H1 (cell line): ENCODE measurements at regions not wholly inside any gene's neighbourhood (a gene's known extent, or its start where the extent isn't known, plus 50 kb on each side); places are given as distances from the start of the nearest gene placed in this dataset.

Source experiments
- CTCF ChIA-PET: fragments of 300-600 bp; sonication (Branson Sonifier 250); formaldehyde crosslinking; loops from one replicate; lab custom pipeline; 2021; ENCODE audit not compliant: partially characterized antibody; lab: Charles Lee
- POLR2A ChIA-PET: fragments of 300-600 bp; sonication (Branson Sonifier 250); formaldehyde crosslinking; loops from one replicate; lab custom pipeline; 2021; ENCODE audit warnings: inconsistent platforms; ENCODE audit not compliant: partially characterized antibody; lab: Charles Lee
- DNase-seq, 2 experiments: peaks; one replicate each; pipeline versions ENCODE4 v3.0.0 to v3.0.0-alpha.2; 2010 to 2022; ENCODE audit warnings: low spot score in 2 of 2, low read depth in 1 of 2, mixed read lengths in 1 of 2
- FAIRE-seq: peaks from 2 replicates; lab custom pipeline; 2011; peaks lifted over from hg19 to GRCh38; lab: Jason Lieb, UNC
- H2AFZ ChIP-seq: 2 replicates; pipeline ENCODE4 v1.8.1; 2012; ENCODE audit warnings: low read length, inconsistent platforms
- H2AK5ac ChIP-seq: 2 replicates; pipeline ENCODE4 v1.6.1; 2013; ENCODE audit warnings: low read depth, low read length
- H2BK120ac ChIP-seq: replicated peaks from 2 replicates; pipeline ENCODE3; 2013; ENCODE audit warnings: low read depth, low read length, inconsistent platforms
- H2BK12ac ChIP-seq: 2 replicates; pipeline ENCODE4 v1.6.1; 2013; ENCODE audit warnings: low read depth, low read length
- H2BK15ac ChIP-seq: 2 replicates; pipeline ENCODE4 v1.6.1; 2013; ENCODE audit warnings: low read length
- H2BK20ac ChIP-seq: 2 replicates; pipeline ENCODE4 v1.6.1; 2013; ENCODE audit warnings: low read length
- H2BK5ac ChIP-seq: 2 replicates; pipeline ENCODE4 v1.6.1; 2013; ENCODE audit warnings: low read depth, low read length
- H3K14ac ChIP-seq: 2 replicates; pipeline ENCODE4 v1.6.1; 2013; ENCODE audit warnings: inconsistent platforms; ENCODE audit not compliant: insufficient read length
- H3K18ac ChIP-seq: 2 replicates; pipeline ENCODE4 v1.6.1; 2013; ENCODE audit warnings: low read length; ENCODE audit errors: extremely low read depth
- H3K23ac ChIP-seq: 2 replicates; pipeline ENCODE4 v1.6.1; 2013; ENCODE audit warnings: inconsistent platforms; ENCODE audit not compliant: insufficient read length
- H3K23me2 ChIP-seq: 2 replicates; pipeline ENCODE4 v1.6.1; 2013; ENCODE audit warnings: low read depth, low read length
- H3K27ac ChIP-seq: 2 replicates; pipeline ENCODE4 v1.6.1; 2011; ENCODE audit warnings: low read depth, low read length, inconsistent platforms
- H3K27me3 ChIP-seq, 4 experiments: replicated peaks in 1 of 4; 1 replicate in 1 of 4; 2 replicates in 3 of 4; pipeline versions ENCODE4 v1.6.1 to v1.8.1; 2011 to 2013; ENCODE audit warnings: low read length in 3 of 4, mild to moderate bottlenecking in 3 of 4, inconsistent platforms in 2 of 4, mixed read lengths in 2 of 4, moderate library complexity in 1 of 4; ENCODE audit not compliant: control insufficient read depth in 3 of 4, insufficient read depth in 3 of 4; ENCODE audit errors: extremely low read depth in 1 of 4
- H3K36me3 ChIP-seq, 4 experiments: 2 replicates each; pipeline versions ENCODE4 v1.6.1 to v1.8.1; 2011 to 2013; ENCODE audit warnings: mild to moderate bottlenecking in 4 of 4, low read length in 3 of 4, moderate library complexity in 2 of 4, control low read depth in 1 of 4, inconsistent platforms in 1 of 4; ENCODE audit not compliant: insufficient read depth in 4 of 4, control insufficient read depth in 2 of 4
- H3K4ac ChIP-seq: replicated peaks from 2 replicates; pipeline ENCODE3; 2013; ENCODE audit warnings: low read length, low read depth, mixed read lengths, inconsistent platforms; ENCODE audit not compliant: insufficient read length
- H3K4me1 ChIP-seq, 4 experiments: replicated peaks in 1 of 4; 1 replicate in 1 of 4; 2 replicates in 3 of 4; pipeline versions ENCODE4 v1.6.1 to v1.8.1; 2011 to 2013; ENCODE audit warnings: low read length in 3 of 4, inconsistent platforms in 2 of 4, mixed read lengths in 1 of 4; ENCODE audit not compliant: insufficient read depth in 4 of 4, control insufficient read depth in 3 of 4
- H3K4me2 ChIP-seq, 2 experiments: 2 replicates each; pipeline versions ENCODE4 v1.6.1 to v1.8.1; 2011 to 2013; ENCODE audit warnings: low read depth in 2 of 2, low read length in 2 of 2, control low read depth in 1 of 2, inconsistent platforms in 1 of 2, mild to moderate bottlenecking in 1 of 2; ENCODE audit not compliant: insufficient read depth in 1 of 2
- H3K4me3 ChIP-seq, 4 experiments: fragments of 200-600, 300-600 bp in 1 of 4; sonication (generic), shearing (Covaris generic), sonication (Bioruptor Twin) in 1 of 4; 2 replicates each; pipeline versions ENCODE4 v1.5.1 to v1.8.1; 2011 to 2016; ENCODE audit warnings: low read length in 4 of 4, low read depth in 3 of 4, control low read depth in 2 of 4, inconsistent platforms in 2 of 4, mild to moderate bottlenecking in 2 of 4, mixed read lengths in 1 of 4, moderate library complexity in 1 of 4; ENCODE audit not compliant: insufficient read depth in 2 of 4; ENCODE audit errors: extremely low read depth in 1 of 4
- H3K56ac ChIP-seq: replicated peaks from 2 replicates; pipeline ENCODE3; 2013; ENCODE audit warnings: low read depth, mild to moderate bottlenecking, mixed read lengths, low read length, inconsistent platforms; ENCODE audit not compliant: insufficient read length
- H3K79me1 ChIP-seq: 2 replicates; pipeline ENCODE4 v1.6.1; 2013; ENCODE audit warnings: low read depth, low read length, control low read depth
- H3K79me2 ChIP-seq, 2 experiments: 2 replicates each; pipeline versions ENCODE4 v1.6.1 to v1.8.1; 2012 to 2013; ENCODE audit warnings: low read length in 2 of 2, mild to moderate bottlenecking in 2 of 2, inconsistent platforms in 1 of 2; ENCODE audit not compliant: insufficient read depth in 2 of 2, control insufficient read depth in 1 of 2
- H3K9ac ChIP-seq, 4 experiments: replicated peaks in 1 of 4; 1 replicate in 1 of 4; 2 replicates in 3 of 4; pipeline versions ENCODE4 v1.6.1 to v1.8.1; 2011 to 2013; ENCODE audit warnings: low read depth in 3 of 4, low read length in 3 of 4, control low read depth in 2 of 4, mild to moderate bottlenecking in 2 of 4, moderate library complexity in 2 of 4, inconsistent platforms in 1 of 4; ENCODE audit errors: extremely low read depth in 1 of 4
- H3K9me3 ChIP-seq, 2 experiments: 2 replicates each; pipeline versions ENCODE4 v1.6.1 to v1.8.1; 2012 to 2013; ENCODE audit warnings: mild to moderate bottlenecking in 2 of 2, moderate library complexity in 2 of 2, control low read depth in 1 of 2, inconsistent platforms in 1 of 2, low read depth in 1 of 2, low read length in 1 of 2, mixed read lengths in 1 of 2; ENCODE audit not compliant: insufficient read depth in 2 of 2
- H4K20me1 ChIP-seq, 2 experiments: replicated peaks in 1 of 2; 2 replicates each; pipeline versions ENCODE3 to v1.8.1; 2011 to 2013; ENCODE audit warnings: inconsistent platforms in 2 of 2, low read length in 2 of 2, mild to moderate bottlenecking in 1 of 2; ENCODE audit not compliant: insufficient read depth in 2 of 2, control insufficient read depth in 1 of 2
- H4K5ac ChIP-seq: 2 replicates; pipeline ENCODE4 v1.6.1; 2013; ENCODE audit warnings: low read length, low read depth, mixed read lengths, inconsistent platforms; ENCODE audit not compliant: insufficient read length
- H4K8ac ChIP-seq: 2 replicates; pipeline ENCODE4 v1.8.0; 2013; ENCODE audit warnings: mild to moderate bottlenecking, moderate library complexity, low read length, inconsistent platforms; ENCODE audit not compliant: insufficient read depth; ENCODE audit errors: extremely low read depth
- H4K91ac ChIP-seq: replicated peaks from 2 replicates; pipeline ENCODE3; 2013; ENCODE audit warnings: low read length, mixed read lengths, inconsistent platforms; ENCODE audit not compliant: insufficient read length
- RFX5 ChIP-seq: IDR thresholded peaks from 2 replicates; pipeline ENCODE4 v1.6.1; 2011; ENCODE audit warnings: low read depth, low read length, improper control_type of control experiment, borderline replicate concordance
- WGBS, 2 experiments: shearing (Covaris generic) in 1 of 2; methylation state at CpG; one replicate each; pipeline versions ENCODE4 v1.1.6 to v1.1.7; 2013 to 2015; ENCODE audit warnings: low lambda C conversion rate in 2 of 2, mixed read lengths in 2 of 2, inconsistent platforms in 1 of 2, low coverage in 1 of 2, missing lambda C conversion rate in 1 of 2; ENCODE audit not compliant: insufficient replicate concordance in 2 of 2, insufficient coverage in 1 of 2, insufficient read length in 1 of 2; ENCODE audit errors: extremely low coverage in 1 of 2, missing lambda C conversion rate in 1 of 2; 5-methylcytosine and 5-hydroxymethylcytosine counted together

- Histone ChIP-seq H3K14ac (no peak overlapping the region), H2AK5ac (no peak overlapping the region), H4K91ac (no peak overlapping the region), H3K27ac (no peak overlapping the region), H2BK20ac (no peak overlapping the region), H2AFZ (no peak overlapping the region), H3K56ac (no peak overlapping the region), H3K23me2 (no peaks in the 10 kb centered on the region), H2BK12ac (0 out of 2 replicates have a peak overlapping the region, but pooled peaks have one; percentile 9), H3K79me1 (no peaks in the 10 kb centered on the region), H3K4me2 (no peak overlapping the region), H2BK5ac (no peak overlapping the region), H3K18ac (no peak overlapping the region), H3K4me3 (no peak overlapping the region), H3K9ac (no peak overlapping the region), H4K8ac (no peak overlapping the region), H3K23ac (no peak overlapping the region), H2BK120ac (no peak overlapping the region), H3K4me1 (peaks cover 0 to 3% (median 0%) of the 10 kb centered on the region in 4 experiments; a peak in 2 of 7 replicates), H3K27me3 (no peaks in the 10 kb centered on the region), H3K4ac (no peak overlapping the region), H4K20me1 (no peaks in the 10 kb centered on the region), H3K9me3 (no peaks in the 10 kb centered on the region), H4K5ac (no peak overlapping the region), H3K36me3 (no peaks in the 10 kb centered on the region), H3K79me2 (no peaks in the 10 kb centered on the region), H2BK15ac (no peak overlapping the region)
- ChIA-PET CTCF (interaction anchor here (0.9 to 1.7 kb wide), 3 partner anchors 9 to 24 kb away, joined by 3 to 4 read pairs (median 3); no protein-coding TSS in a partner anchor), POLR2A (no interaction called here)
- no peak for DNase-seq
- WGBS, 2 experiments, result 87% methylated on average over 5 of the region's 5 CpGs; no CpG with 5 or more reads in 1 of the 2 experiments
- FAIRE-seq, result no peak
- no peak for TF ChIP-seq RFX5
Measured at GRCh38 chr3:158935846-158936245, 134.0 kb downstream of the MFSD1 start.
